HL-60 (cell line): ENCODE measurements at regions not wholly inside any gene's neighbourhood (a gene's known extent, or its start where the extent isn't known, plus 50 kb on each side); places are given as distances from the start of the nearest gene placed in this dataset.

ENCODE experiments used
- CTCF ChIP-seq: IDR thresholded peaks from one replicate; pipeline ENCODE4 v1.5.1; 2011; ENCODE audit warnings: low read length, control low read depth, inconsistent platforms; ENCODE audit not compliant: insufficient read depth
- POLR2AphosphoS5 ChIP-seq: IDR thresholded peaks from 2 replicates; pipeline ENCODE4 v1.6.1; 2012; ENCODE audit warnings: low read depth
- SPI1 ChIP-seq: IDR thresholded peaks from 2 replicates; pipeline ENCODE4 v1.6.1; 2012; ENCODE audit warnings: low read depth, mild to moderate bottlenecking, borderline replicate concordance
- TF ChIP-seq, protein P1 (sequence below): IDR thresholded peaks from 2 replicates; pipeline ENCODE4 v1.6.1; 2012; ENCODE audit warnings: low read depth; ENCODE audit not compliant: insufficient replicate concordance

DNA sequence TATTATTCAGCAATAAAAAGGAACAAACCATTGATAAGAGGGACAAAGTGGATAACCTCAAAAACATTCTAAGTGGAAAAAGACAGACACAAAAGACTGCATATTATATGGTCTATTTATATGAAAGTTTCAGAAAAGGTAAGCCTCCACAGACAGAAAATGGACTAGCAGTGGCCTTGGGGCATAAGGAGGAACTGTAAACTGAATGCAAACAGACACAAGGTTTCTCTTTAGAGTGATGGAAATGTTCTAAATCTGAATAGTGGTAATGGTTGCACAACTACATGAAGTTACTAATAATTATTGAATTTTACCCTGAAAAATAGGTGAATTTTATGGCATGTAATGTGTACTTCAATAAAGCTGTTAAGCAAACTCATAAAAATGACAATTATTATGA, 286.3 kb upstream of the PAPPA start:
- TF ChIP-seq CTCF (no peak), POLR2AphosphoS5 (no peak), SPI1 (no peak)
- TF ChIP-seq, protein P1, sequence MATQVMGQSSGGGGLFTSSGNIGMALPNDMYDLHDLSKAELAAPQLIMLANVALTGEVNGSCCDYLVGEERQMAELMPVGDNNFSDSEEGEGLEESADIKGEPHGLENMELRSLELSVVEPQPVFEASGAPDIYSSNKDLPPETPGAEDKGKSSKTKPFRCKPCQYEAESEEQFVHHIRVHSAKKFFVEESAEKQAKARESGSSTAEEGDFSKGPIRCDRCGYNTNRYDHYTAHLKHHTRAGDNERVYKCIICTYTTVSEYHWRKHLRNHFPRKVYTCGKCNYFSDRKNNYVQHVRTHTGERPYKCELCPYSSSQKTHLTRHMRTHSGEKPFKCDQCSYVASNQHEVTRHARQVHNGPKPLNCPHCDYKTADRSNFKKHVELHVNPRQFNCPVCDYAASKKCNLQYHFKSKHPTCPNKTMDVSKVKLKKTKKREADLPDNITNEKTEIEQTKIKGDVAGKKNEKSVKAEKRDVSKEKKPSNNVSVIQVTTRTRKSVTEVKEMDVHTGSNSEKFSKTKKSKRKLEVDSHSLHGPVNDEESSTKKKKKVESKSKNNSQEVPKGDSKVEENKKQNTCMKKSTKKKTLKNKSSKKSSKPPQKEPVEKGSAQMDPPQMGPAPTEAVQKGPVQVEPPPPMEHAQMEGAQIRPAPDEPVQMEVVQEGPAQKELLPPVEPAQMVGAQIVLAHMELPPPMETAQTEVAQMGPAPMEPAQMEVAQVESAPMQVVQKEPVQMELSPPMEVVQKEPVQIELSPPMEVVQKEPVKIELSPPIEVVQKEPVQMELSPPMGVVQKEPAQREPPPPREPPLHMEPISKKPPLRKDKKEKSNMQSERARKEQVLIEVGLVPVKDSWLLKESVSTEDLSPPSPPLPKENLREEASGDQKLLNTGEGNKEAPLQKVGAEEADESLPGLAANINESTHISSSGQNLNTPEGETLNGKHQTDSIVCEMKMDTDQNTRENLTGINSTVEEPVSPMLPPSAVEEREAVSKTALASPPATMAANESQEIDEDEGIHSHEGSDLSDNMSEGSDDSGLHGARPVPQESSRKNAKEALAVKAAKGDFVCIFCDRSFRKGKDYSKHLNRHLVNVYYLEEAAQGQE, result no peak
